GM23338 (cell line): ENCODE measurements at regions not wholly inside any gene's neighbourhood (a gene's known extent, or its start where the extent isn't known, plus 50 kb on each side); places are given as distances from the start of the nearest gene placed in this dataset.

Experiments used
- ATAC-seq: fragments of 200-7000 bp; cut with Tn5 transposase; 3 replicates; pipeline ENCODE4 v1.9.1; 2020
- DNase-seq: peaks from one replicate; pipeline ENCODE4 v3.0.0-alpha.2; 2015; ENCODE audit warnings: low spot score
- H2AFZ ChIP-seq: fragments of 200-600 bp; sonication (generic); 2 replicates; pipeline ENCODE4 v1.8.0; 2016; ENCODE audit warnings: antibody characterized with exemption, mild to moderate bottlenecking, moderate library complexity
- H3F3A ChIP-seq: fragments of 200-600 bp; sonication (generic); replicated peaks from 2 replicates; pipeline ENCODE4 v1.8.0; 2017; ENCODE audit warnings: antibody characterized with exemption, mixed run types, low read depth
- H3K27ac ChIP-seq: fragments of 200-600 bp; sonication (generic); 2 replicates; pipeline ENCODE4 v1.6.1; 2016; ENCODE audit warnings: low read depth
- H3K27me3 ChIP-seq: fragments of 200-600 bp; sonication (generic); 2 replicates; pipeline ENCODE4 v1.8.0; 2016; ENCODE audit warnings: mild to moderate bottlenecking, mixed run types, moderate library complexity; ENCODE audit not compliant: insufficient read depth
- H3K36me3 ChIP-seq: fragments of 200-600 bp; sonication (generic); 2 replicates; pipeline ENCODE4 v1.8.0; 2016; ENCODE audit warnings: mild to moderate bottlenecking; ENCODE audit not compliant: insufficient read depth
- H3K4me1 ChIP-seq: fragments of 200-600 bp; sonication (generic); 2 replicates; pipeline ENCODE4 v1.8.0; 2016; ENCODE audit warnings: mild to moderate bottlenecking, moderate library complexity; ENCODE audit not compliant: insufficient read depth
- H3K4me2 ChIP-seq: fragments of 200-600 bp; sonication (generic); 2 replicates; pipeline ENCODE4 v1.7.1; 2017; ENCODE audit warnings: mixed run types
- H3K4me3 ChIP-seq: fragments of 200-600 bp; sonication (generic); 2 replicates; pipeline ENCODE4 v1.6.1; 2016; ENCODE audit warnings: mixed run types
- H3K79me2 ChIP-seq: fragments of 200-600 bp; sonication (generic); replicated peaks from 2 replicates; pipeline ENCODE4 v1.8.0; 2017; ENCODE audit warnings: mild to moderate bottlenecking; ENCODE audit not compliant: insufficient read depth
- H3K9me2 ChIP-seq: fragments of 200-600 bp; sonication (generic); 2 replicates; pipeline ENCODE4 v1.8.0; 2017; ENCODE audit not compliant: insufficient read depth
- H4K20me1 ChIP-seq: fragments of 200-600 bp; sonication (generic); replicated peaks from 2 replicates; pipeline ENCODE4 v1.8.0; 2017; ENCODE audit warnings: mild to moderate bottlenecking; ENCODE audit not compliant: insufficient read depth
- H3K27ac Mint-ChIP-seq: 2 replicates; pipeline ENCODE4 v1.8.0; 2020; ENCODE audit warnings: inconsistent platforms, mild to moderate bottlenecking, moderate library complexity, mixed read lengths
- H3K27me3 Mint-ChIP-seq: 3 replicates; pipeline ENCODE4 v1.8.0; 2022; ENCODE audit warnings: low read depth, mild to moderate bottlenecking, moderate library complexity, mixed read lengths, inconsistent platforms; ENCODE audit not compliant: insufficient read depth, poor library complexity
- H3K36me3 Mint-ChIP-seq: 3 replicates; pipeline ENCODE4 v1.8.0; 2021; ENCODE audit warnings: low read depth, mild to moderate bottlenecking, inconsistent platforms, moderate library complexity, mixed read lengths
- H3K4me1 Mint-ChIP-seq: 3 replicates; pipeline ENCODE4 v1.8.0; 2020; ENCODE audit warnings: mild to moderate bottlenecking, inconsistent platforms, mixed read lengths
- H3K4me3 Mint-ChIP-seq: 3 replicates; pipeline ENCODE4 v1.8.0; 2021; ENCODE audit warnings: moderate library complexity, mild to moderate bottlenecking, inconsistent platforms, mixed read lengths
- H3K9me3 Mint-ChIP-seq: 3 replicates; pipeline ENCODE4 v1.8.0; 2020; ENCODE audit warnings: moderate library complexity, mild to moderate bottlenecking, inconsistent platforms, mixed read lengths
- CREB1 ChIP-seq: fragments of 250-450 bp; sonication (Bioruptor Pico); IDR thresholded peaks from 2 replicates; pipeline ENCODE4 v1.5.0; 2020; ENCODE audit warnings: low read depth, mild to moderate bottlenecking, moderate library complexity
- CTCF ChIP-seq, 2 experiments: fragments of 200-600 bp in 1 of 2; sonication (generic) in 1 of 2; conservative IDR thresholded peaks; 2 replicates each; pipeline versions ENCODE4 v1.5.1 to v1.6.1; 2016 to 2017; ENCODE audit warnings: antibody characterized with exemption in 2 of 2, low read depth in 2 of 2, mild to moderate bottlenecking in 2 of 2, moderate library complexity in 1 of 2
- ETS1 ChIP-seq: IDR thresholded peaks from 2 replicates; pipeline ENCODE4 v1.6.1; 2016; ENCODE audit warnings: antibody characterized with exemption
- EZH2 ChIP-seq: fragments of 200-600 bp; sonication (generic); IDR thresholded peaks from one replicate; pipeline ENCODE4 v1.8.0; 2017; ENCODE audit warnings: antibody characterized with exemption, mild to moderate bottlenecking, low read depth; ENCODE audit not compliant: unreplicated experiment
- EZH2phosphoT487 ChIP-seq: fragments of 200-600 bp; sonication (generic); IDR thresholded peaks from one replicate; pipeline ENCODE4 v1.8.1; 2018; ENCODE audit warnings: antibody characterized with exemption; ENCODE audit not compliant: unreplicated experiment
- JUNB ChIP-seq: IDR thresholded peaks from one replicate; pipeline ENCODE4 v1.6.1; 2016; ENCODE audit warnings: antibody characterized with exemption; ENCODE audit not compliant: unreplicated experiment
- NANOG ChIP-seq: IDR thresholded peaks from 2 replicates; pipeline ENCODE4 v1.6.1; 2016; ENCODE audit warnings: antibody characterized with exemption, borderline replicate concordance
- POLR2AphosphoS5 ChIP-seq: IDR thresholded peaks from 2 replicates; pipeline ENCODE4 v1.6.1; 2016; ENCODE audit warnings: antibody characterized with exemption, low read depth
- REST ChIP-seq: IDR thresholded peaks from one replicate; pipeline ENCODE4 v1.6.1; 2018; ENCODE audit warnings: antibody characterized with exemption; ENCODE audit not compliant: unreplicated experiment
- STAT1 ChIP-seq: IDR thresholded peaks from one replicate; pipeline ENCODE4 v1.6.1; 2016; ENCODE audit warnings: antibody characterized with exemption; ENCODE audit not compliant: unreplicated experiment
- ZNF114 ChIP-seq: fragments of 250-450 bp; sonication (Bioruptor Pico); IDR thresholded peaks from 2 replicates; pipeline ENCODE4 v1.5.0; 2020; ENCODE audit warnings: mild to moderate bottlenecking, moderate library complexity
- ZNF331 ChIP-seq: fragments of 250-450 bp; sonication (Bioruptor Pico); IDR thresholded peaks from 2 replicates; pipeline ENCODE4 v1.5.0; 2020; ENCODE audit warnings: low read depth, mild to moderate bottlenecking, moderate library complexity
- ZNF462 ChIP-seq: fragments of 250-450 bp; sonication (Bioruptor Pico); IDR thresholded peaks from 2 replicates; pipeline ENCODE4 v1.5.0; 2020; ENCODE audit warnings: mild to moderate bottlenecking, moderate library complexity

GRCh38 chr13:73737214-73737613, 397.0 kb downstream of the KLF12 start:
- Histone ChIP-seq H3K36me3 (no peaks in the 10 kb centered on the region), H2AFZ (no peak overlapping the region), H3K27me3 (peaks cover 3% of the 10 kb centered on the region; the same call in 1 of the 2 replicates), H3K4me2 (no peak overlapping the region), H3K4me1 (no peaks in the 10 kb centered on the region), H3F3A (no peaks in the 10 kb centered on the region), H3K79me2 (no peaks in the 10 kb centered on the region), H3K27ac (no peak overlapping the region), H4K20me1 (no peaks in the 10 kb centered on the region), H3K4me3 (no peak overlapping the region), H3K9me2 (no peaks in the 10 kb centered on the region)
- H3K4me3 Mint-ChIP-seq = no peak overlapping the region
- no peak overlapping the region for H3K27ac Mint-ChIP-seq
- TF ChIP-seq NANOG (no peak), ZNF114 (CRISPR knock-in tag) (no peak), STAT1 (no peak), EZH2phosphoT487 (no peak), REST (no peak), ZNF462 (CRISPR knock-in tag) (no peak), EZH2 (no peak), CTCF (conservative IDR thresholded peaks at IDR 0.05; ENCODE audit: low read depth in 2 of 2) (no peak), JUNB (no peak), ETS1 (no peak), CREB1 (CRISPR knock-in tag) (no peak), POLR2AphosphoS5 (no peak), ZNF331 (no peak)
- H3K27me3 Mint-ChIP-seq = no peaks in the 10 kb centered on the region
- no peaks in the 10 kb centered on the region for H3K9me3 Mint-ChIP-seq
- no peaks in the 10 kb centered on the region for H3K36me3 Mint-ChIP-seq
- no peak for ATAC-seq
- peaks cover 21% of the 10 kb centered on the region for H3K4me1 Mint-ChIP-seq
- no peak for DNase-seq
